K562 (cell line): ENCODE measurements at regions not wholly inside any gene's neighbourhood (a gene's known extent, or its start where the extent isn't known, plus 50 kb on each side); places are given as distances from the start of the nearest gene placed in this dataset.

Experiments used
- ATAC-seq: fragments of 200-7000 bp; cut with Tn5 transposase; 3 replicates; pipeline ENCODE4 v1.9.1; 2020; ENCODE audit warnings: moderate library complexity
- BruUV-seq: library from RNA; stranded (reverse); fragments of 400-500 nt; replicated peaks from 2 replicates; lab custom pipeline; 2021; lab: Mats Ljungman, UMichigan
- CTCF ChIA-PET: fragments of 300-600 bp; formaldehyde crosslinking; extraction: SDS; loops from one replicate; lab custom pipeline; 2021; ENCODE audit warnings: low intra/inter-chr PET ratio; lab: Yijun Ruan, JAX
- POLR2A ChIA-PET: fragments of 300-600, 350-650 bp; sonication (Branson Sonifier 250); formaldehyde crosslinking; extraction: SDS; loops from one replicate; lab custom pipeline; 2021; ENCODE audit warnings: antibody characterized with exemption, inconsistent platforms; lab: Yijun Ruan, JAX
- DNase-seq, 4 experiments: peaks; one replicate each; pipeline versions ENCODE4 v3.0.0 to v3.0.0-alpha.2; 2011 to 2018; ENCODE audit warnings: low spot score in 3 of 4, mixed read lengths in 3 of 4; ENCODE audit errors: extremely low read depth in 1 of 4
- FAIRE-seq: peaks from 2 replicates; lab custom pipeline; 2011; peaks lifted over from hg19 to GRCh38; lab: Jason Lieb, UNC
- H2AFZ ChIP-seq: 2 replicates; pipeline ENCODE4 v1.6.0; 2011; ENCODE audit warnings: low read depth, low read length, control low read depth, inconsistent platforms
- H3K27ac ChIP-seq: fragments of 200-600 bp; 3 replicates; pipeline ENCODE4 v1.8.0; 2011; ENCODE audit warnings: low read depth, mild to moderate bottlenecking, control low read depth, inconsistent platforms, low read length, moderate library complexity, mixed read lengths; ENCODE audit errors: extremely low read depth
- H3K27me3 ChIP-seq, 2 experiments: fragments of 300-600 bp in 1 of 2; 2 replicates in 1 of 2; 3 replicates in 1 of 2; pipeline versions ENCODE4 v1.6.0 to v1.8.0; 2011; ENCODE audit warnings: inconsistent platforms in 2 of 2, low read length in 2 of 2, mild to moderate bottlenecking in 1 of 2, mixed read lengths in 1 of 2, moderate library complexity in 1 of 2; ENCODE audit not compliant: control insufficient read depth in 2 of 2, insufficient read depth in 2 of 2
- H3K36me3 ChIP-seq: fragments of 300-600 bp; 3 replicates; pipeline ENCODE4 v1.8.0; 2011; ENCODE audit warnings: mild to moderate bottlenecking, low read length, inconsistent platforms; ENCODE audit not compliant: control insufficient read depth, insufficient read depth
- H3K4me1 ChIP-seq, 2 experiments: fragments of 200-600 bp in 1 of 2; replicated peaks in 1 of 2; 2 replicates in 1 of 2; 3 replicates in 1 of 2; pipeline versions ENCODE4 v1.5.1 to v1.8.0; 2011; ENCODE audit warnings: inconsistent platforms in 2 of 2, low read length in 2 of 2, mild to moderate bottlenecking in 1 of 2, mixed read lengths in 1 of 2, moderate library complexity in 1 of 2; ENCODE audit not compliant: control insufficient read depth in 2 of 2, insufficient read depth in 2 of 2
- H3K4me2 ChIP-seq: 2 replicates; pipeline ENCODE4 v1.6.1; 2011; ENCODE audit warnings: low read length, control low read depth, inconsistent platforms, mixed read lengths; ENCODE audit not compliant: insufficient read depth
- H3K4me3 ChIP-seq: fragments of 200-600 bp; sonication (generic), shearing (Covaris generic); 2 replicates; pipeline ENCODE4 v1.5.1; 2016; ENCODE audit warnings: control low read depth, inconsistent platforms
- H3K79me2 ChIP-seq: fragments of 200-600 bp; 3 replicates; pipeline ENCODE4 v1.8.0; 2011; ENCODE audit warnings: low read length, inconsistent platforms; ENCODE audit not compliant: control insufficient read depth, insufficient read depth
- H3K9ac ChIP-seq, 2 experiments: 2 replicates each; pipeline versions ENCODE4 v1.6.0 to v1.6.1; 2011; ENCODE audit warnings: low read depth in 2 of 2, low read length in 2 of 2, control low read depth in 1 of 2, inconsistent platforms in 1 of 2, mild to moderate bottlenecking in 1 of 2, mixed read lengths in 1 of 2; ENCODE audit not compliant: insufficient read depth in 1 of 2
- H3K9me1 ChIP-seq: one replicate; pipeline ENCODE4 v1.6.0; 2011; ENCODE audit warnings: inconsistent platforms, mild to moderate bottlenecking, low read length, moderate library complexity; ENCODE audit not compliant: control insufficient read depth, insufficient read depth
- H3K9me3 ChIP-seq: replicated peaks from 2 replicates; pipeline ENCODE4 v1.5.1; 2011; ENCODE audit warnings: low read depth, low read length, inconsistent platforms; ENCODE audit not compliant: control insufficient read depth, insufficient read depth
- H4K20me1 ChIP-seq: replicated peaks from 2 replicates; pipeline ENCODE4 v1.6.1; 2011; ENCODE audit warnings: low read length, inconsistent platforms, mixed read lengths; ENCODE audit not compliant: control insufficient read depth, insufficient read depth
- BMI1 ChIP-seq: fragments of 150-350 bp; IDR thresholded peaks from 2 replicates; pipeline ENCODE4 v1.6.1; 2014; ENCODE audit warnings: low read length
- CHD4 ChIP-seq: fragments of 200-600 bp; sonication (generic); IDR thresholded peaks from 3 replicates; pipeline ENCODE4 v1.6.1; 2012; ENCODE audit warnings: low read depth, mild to moderate bottlenecking, mixed read lengths, low read length, inconsistent platforms; ENCODE audit not compliant: insufficient read depth, insufficient replicate concordance, poor library complexity, severe bottlenecking
- DDX20 ChIP-seq: fragments of 450-650 bp; IDR thresholded peaks from 2 replicates; pipeline ENCODE4 v1.6.1; 2016; ENCODE audit warnings: missing genetic modification characterization, low read depth, mild to moderate bottlenecking, missing compliant biosample characterization, moderate library complexity
- E2F8 ChIP-seq: fragments of 450-650 bp; IDR thresholded peaks from 2 replicates; pipeline ENCODE4 v1.7.1; 2018; ENCODE audit warnings: mild to moderate bottlenecking, low read depth; ENCODE audit not compliant: partially characterized antibody
- FOXK2 ChIP-seq, 2 experiments: fragments of 450-650 bp; IDR thresholded peaks in 1 of 2; conservative IDR thresholded peaks in 1 of 2; 2 replicates each; pipeline ENCODE4 v1.6.1; 2016; ENCODE audit warnings: low read depth in 2 of 2, mild to moderate bottlenecking in 1 of 2
- FOXM1 ChIP-seq, 2 experiments: fragments of 450-650 bp in 1 of 2; sonication (generic) in 1 of 2; formaldehyde crosslinking in 1 of 2; IDR thresholded peaks; 2 replicates each; pipeline versions ENCODE4 v1.6.1 to v1.9.0; 2017 to 2022; ENCODE audit warnings: low read depth in 2 of 2, mild to moderate bottlenecking in 2 of 2, missing genetic modification reagents in 1 of 2, moderate library complexity in 1 of 2
- FUS ChIP-seq: fragments of 200-400 bp; formaldehyde crosslinking; optimal IDR thresholded peaks from 2 replicates; pipeline ENCODE3; 2017; ENCODE audit warnings: low read depth, low read length
- IRF2 ChIP-seq: sonication (generic); formaldehyde crosslinking; IDR thresholded peaks from 2 replicates; pipeline ENCODE4 v1.8.1; 2022; ENCODE audit warnings: mild to moderate bottlenecking, missing genetic modification reagents
- JUNB ChIP-seq: fragments of 450-650 bp; formaldehyde crosslinking; conservative IDR thresholded peaks from 2 replicates; pipeline ENCODE4 v1.4.0; 2020; ENCODE audit warnings: mild to moderate bottlenecking
- KDM5B ChIP-seq: fragments of 200-600 bp; sonication (generic); IDR thresholded peaks from 2 replicates; pipeline ENCODE4 v1.6.1; 2012; ENCODE audit warnings: low read depth, mild to moderate bottlenecking, moderate library complexity, low read length, control low read depth, inconsistent platforms; ENCODE audit not compliant: insufficient replicate concordance
- KLF16 ChIP-seq: IDR thresholded peaks from 2 replicates; pipeline ENCODE4 v1.6.1; 2016; ENCODE audit warnings: antibody characterized with exemption
- MYC ChIP-seq, 2 experiments: fragments of 250-450 bp in 1 of 2; sonication (Bioruptor Pico) in 1 of 2; IDR thresholded peaks; 2 replicates each; pipeline versions ENCODE4 v1.5.1 to v1.6.1; 2012 to 2021; ENCODE audit warnings: low read depth in 2 of 2, borderline replicate concordance in 1 of 2, improper control_type of control experiment in 1 of 2, low read length in 1 of 2, mild to moderate bottlenecking in 1 of 2, moderate library complexity in 1 of 2
- NBN ChIP-seq: fragments of 450-650 bp; IDR thresholded peaks from 2 replicates; pipeline ENCODE4 v1.6.1; 2016; ENCODE audit warnings: low read depth, mild to moderate bottlenecking
- NCOR1 ChIP-seq: fragments of 450-650 bp; IDR thresholded peaks from 2 replicates; pipeline ENCODE4 v1.6.1; 2016; ENCODE audit warnings: mild to moderate bottlenecking, moderate library complexity
- TCF7 ChIP-seq: sonication (generic); IDR thresholded peaks from 2 replicates; pipeline ENCODE4 v1.6.1; 2016; ENCODE audit warnings: antibody characterized with exemption, borderline replicate concordance
- XRCC4 ChIP-seq: IDR thresholded peaks from one replicate; pipeline ENCODE4 v1.6.1; 2011; ENCODE audit not compliant: insufficient read depth, insufficient read length; ENCODE audit errors: extremely low read depth
- ZBTB8A ChIP-seq: fragments of 450-650 bp; IDR thresholded peaks from 2 replicates; pipeline ENCODE4 v1.6.1; 2018; ENCODE audit warnings: mild to moderate bottlenecking, moderate library complexity; ENCODE audit not compliant: partially characterized antibody
- ZC3H8 ChIP-seq: fragments of 450-650 bp; IDR thresholded peaks from 2 replicates; pipeline ENCODE4 v1.6.1; 2017
- WGBS: fragments of 100-300 bp; shearing (Covaris generic); methylation state at CpG from one replicate; pipeline ENCODE4 v1.1.6; 2016; ENCODE audit warnings: low coverage, mixed read lengths; ENCODE audit not compliant: insufficient coverage; ENCODE audit errors: missing lambda C conversion rate; 5-methylcytosine and 5-hydroxymethylcytosine counted together
- in situ Hi-C: fragments of 300-500 bp; cut with MboI; formaldehyde crosslinking; loops from 4 replicates; pipeline ENCODE4 v1.15.0; 2018; ENCODE audit warnings: inconsistent platforms, mixed read lengths
- intact Hi-C: fragments of 100-400 bp; cut with micrococcal nuclease; formaldehyde crosslinking; loops from 2 replicates; pipeline ENCODE4 v1.14.2; 2022

- intact Hi-C loops = no loop called here
- Histone ChIP-seq H3K4me3 (no peak overlapping the region), H3K27me3 (no peaks in the 10 kb centered on the region), H3K79me2 (no peaks in the 10 kb centered on the region), H3K4me1 (no peaks in the 10 kb centered on the region), H3K27ac (no peak overlapping the region), H4K20me1 (no peaks in the 10 kb centered on the region), H3K36me3 (no peaks in the 10 kb centered on the region), H3K9ac (no peak overlapping the region), H2AFZ (no peak overlapping the region), H3K9me1 (no peaks in the 10 kb centered on the region), H3K4me2 (no peak overlapping the region), H3K9me3 (no peaks in the 10 kb centered on the region)
- WGBS = 0% methylated on average over 2 of the region's 4 CpGs
- ChIA-PET POLR2A (no interaction called here), CTCF (no interaction called here)
- TF ChIP-seq MYC (IDR thresholded peaks at IDR 0.05; ENCODE audit: low read depth, low read length) (no peak), MYC (CRISPR knock-in tag; IDR thresholded peaks at IDR 0.05; ENCODE audit: borderline replicate concordance, low read depth) (no peak), FOXK2 (conservative IDR thresholded peaks at IDR 0.05 in 1 of 2, IDR thresholded peaks at IDR 0.05 in 1 of 2; ENCODE audit: low read depth in 2 of 2) (no peak), XRCC4 (no peak), NBN (no peak), KDM5B (no peak), JUNB (CRISPR knock-in tag) (no peak), CHD4 (no peak), FOXM1 (IDR thresholded peaks at IDR 0.05; ENCODE audit: low read depth) (no peak), FOXM1 (CRISPR knock-in tag; IDR thresholded peaks at IDR 0.05; ENCODE audit: low read depth) (no peak), DDX20 (tag) (no peak), BMI1 (no peak), IRF2 (CRISPR knock-in tag) (no peak), E2F8 (no peak), ZBTB8A (no peak), TCF7 (no peak), KLF16 (no peak), ZC3H8 (no peak), FUS (no peak), NCOR1 (no peak)
- DNase-seq = no peak
- no TSS peak for BruUV-seq
- no peak for FAIRE-seq
- in situ Hi-C loops = no loop called here
- ATAC-seq = no peak
Observed at GRCh38 chr14:98393527-98393926, 878.5 kb downstream of the BCL11B start.
